ENCODE measurements at regions not wholly inside any gene's neighbourhood (a gene's known extent, or its start where the extent isn't known, plus 50 kb on each side); places are given as distances from the start of the nearest gene placed in this dataset.

GRCh38 chr5:28324174-28324573 is 1285.8 kb upstream of the CDH9 start:
- no peak for TF ChIP-seq EZH2 (IDR thresholded peaks at IDR 0.05)
- TF ChIP-seq, protein P1, sequence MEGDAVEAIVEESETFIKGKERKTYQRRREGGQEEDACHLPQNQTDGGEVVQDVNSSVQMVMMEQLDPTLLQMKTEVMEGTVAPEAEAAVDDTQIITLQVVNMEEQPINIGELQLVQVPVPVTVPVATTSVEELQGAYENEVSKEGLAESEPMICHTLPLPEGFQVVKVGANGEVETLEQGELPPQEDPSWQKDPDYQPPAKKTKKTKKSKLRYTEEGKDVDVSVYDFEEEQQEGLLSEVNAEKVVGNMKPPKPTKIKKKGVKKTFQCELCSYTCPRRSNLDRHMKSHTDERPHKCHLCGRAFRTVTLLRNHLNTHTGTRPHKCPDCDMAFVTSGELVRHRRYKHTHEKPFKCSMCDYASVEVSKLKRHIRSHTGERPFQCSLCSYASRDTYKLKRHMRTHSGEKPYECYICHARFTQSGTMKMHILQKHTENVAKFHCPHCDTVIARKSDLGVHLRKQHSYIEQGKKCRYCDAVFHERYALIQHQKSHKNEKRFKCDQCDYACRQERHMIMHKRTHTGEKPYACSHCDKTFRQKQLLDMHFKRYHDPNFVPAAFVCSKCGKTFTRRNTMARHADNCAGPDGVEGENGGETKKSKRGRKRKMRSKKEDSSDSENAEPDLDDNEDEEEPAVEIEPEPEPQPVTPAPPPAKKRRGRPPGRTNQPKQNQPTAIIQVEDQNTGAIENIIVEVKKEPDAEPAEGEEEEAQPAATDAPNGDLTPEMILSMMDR (IDR thresholded peaks at IDR 0.05) = no peak
